ENCODE measurements at regions not wholly inside any gene's neighbourhood (a gene's known extent, or its start where the extent isn't known, plus 50 kb on each side); places are given as distances from the start of the nearest gene placed in this dataset.

GRCh38 chr9:108386859-108387384 is 468.9 kb downstream of the ACTL7B start:
- Mint-ChIP-seq H3K4me1 (peaks cover 4% of the 10 kb centered on the region), H3K27ac (no peak overlapping the region), H3K27me3 (no peaks in the 10 kb centered on the region), H3K9me3 (no peaks in the 10 kb centered on the region), H3K36me3 (ENCODE audit: low read depth) (no peaks in the 10 kb centered on the region), H3K4me3 (no peak overlapping the region)
- POLR2A ChIA-PET: no interaction called here
- CTCF ChIA-PET: no interaction called here
- no peak for DNase-seq

GRCh38 chr9:108386032-108386431 is 469.8 kb downstream of the ACTL7B start:
- H3K27me3 Mint-ChIP-seq: no peaks in the 10 kb centered on the region
- DNase-seq: no peak
- peaks cover 4% of the 10 kb centered on the region for H3K4me1 Mint-ChIP-seq
- H3K36me3 Mint-ChIP-seq (ENCODE audit: low read depth): no peaks in the 10 kb centered on the region
- CTCF ChIA-PET: no interaction called here
- POLR2A ChIA-PET: no interaction called here
- no peak overlapping the region for H3K27ac Mint-ChIP-seq
- H3K4me3 Mint-ChIP-seq: no peak overlapping the region
- no peaks in the 10 kb centered on the region for H3K9me3 Mint-ChIP-seq

- CTCF ChIA-PET: no interaction called here
- POLR2A ChIA-PET: no interaction called here
- H3K36me3 Mint-ChIP-seq (ENCODE audit: low read depth): no peaks in the 10 kb centered on the region
- DNase-seq: no peak
- H3K27me3 Mint-ChIP-seq: no peaks in the 10 kb centered on the region
- no peak overlapping the region for H3K27ac Mint-ChIP-seq
- H3K4me3 Mint-ChIP-seq: no peak overlapping the region
- no peaks in the 10 kb centered on the region for H3K9me3 Mint-ChIP-seq
- H3K4me1 Mint-ChIP-seq: no peaks in the 10 kb centered on the region
These were observed 472.0 kb downstream of the ACTL7B start for GRCh38 chr9:108383796-108384195.

- H3K4me3 Mint-ChIP-seq: no peak overlapping the region
- POLR2A ChIA-PET: no interaction called here
- no peaks in the 10 kb centered on the region for H3K4me1 Mint-ChIP-seq
- H3K9me3 Mint-ChIP-seq: no peaks in the 10 kb centered on the region
- DNase-seq: no peak
- CTCF ChIA-PET: no interaction called here
- no peak overlapping the region for H3K27ac Mint-ChIP-seq
- no peaks in the 10 kb centered on the region for H3K36me3 Mint-ChIP-seq (ENCODE audit: low read depth)
- no peaks in the 10 kb centered on the region for H3K27me3 Mint-ChIP-seq
These were observed 473.5 kb downstream of the ACTL7B start for GRCh38 chr9:108382310-108382709.

- peaks cover 5% of the 10 kb centered on the region for H3K9me3 Mint-ChIP-seq
- CTCF ChIA-PET: no interaction called here
- DNase-seq: no peak
- H3K27ac Mint-ChIP-seq: no peak overlapping the region
- POLR2A ChIA-PET: no interaction called here
- no peaks in the 10 kb centered on the region for H3K4me1 Mint-ChIP-seq
- no peaks in the 10 kb centered on the region for H3K27me3 Mint-ChIP-seq
- no peak overlapping the region for H3K4me3 Mint-ChIP-seq
- no peaks in the 10 kb centered on the region for H3K36me3 Mint-ChIP-seq (ENCODE audit: low read depth)
These were observed 477.9 kb downstream of the ACTL7B start for GRCh38 chr9:108377881-108378280.

GRCh38 chr9:108377382-108377781 is 478.4 kb downstream of the ACTL7B start:
- H3K27me3 Mint-ChIP-seq: no peaks in the 10 kb centered on the region
- H3K4me3 Mint-ChIP-seq: no peak overlapping the region
- ChIA-PET POLR2A (no interaction called here), CTCF (no interaction called here)
- no peaks in the 10 kb centered on the region for H3K4me1 Mint-ChIP-seq
- DNase-seq: no peak
- H3K36me3 Mint-ChIP-seq (ENCODE audit: low read depth): no peaks in the 10 kb centered on the region
- H3K27ac Mint-ChIP-seq: no peak overlapping the region
- peaks cover 5% of the 10 kb centered on the region for H3K9me3 Mint-ChIP-seq

- H3K4me1 Mint-ChIP-seq: no peaks in the 10 kb centered on the region
- H3K36me3 Mint-ChIP-seq (ENCODE audit: low read depth): no peaks in the 10 kb centered on the region
- POLR2A ChIA-PET: no interaction called here
- H3K9me3 Mint-ChIP-seq: peaks cover 5% of the 10 kb centered on the region
- H3K27ac Mint-ChIP-seq: no peak overlapping the region
- no peak for DNase-seq
- CTCF ChIA-PET: no interaction called here
- no peaks in the 10 kb centered on the region for H3K27me3 Mint-ChIP-seq
- H3K4me3 Mint-ChIP-seq: no peak overlapping the region
These were observed 479.6 kb downstream of the ACTL7B start for GRCh38 chr9:108376140-108376539.

- no peak for DNase-seq
- no peaks in the 10 kb centered on the region for H3K27me3 Mint-ChIP-seq
- H3K36me3 Mint-ChIP-seq (ENCODE audit: low read depth): no peaks in the 10 kb centered on the region
- ChIA-PET POLR2A (no interaction called here), CTCF (no interaction called here)
- no peaks in the 10 kb centered on the region for H3K4me1 Mint-ChIP-seq
- H3K9me3 Mint-ChIP-seq: peaks cover 5% of the 10 kb centered on the region
- H3K4me3 Mint-ChIP-seq: no peak overlapping the region
- no peak overlapping the region for H3K27ac Mint-ChIP-seq
These were observed 481.2 kb downstream of the ACTL7B start for GRCh38 chr9:108374626-108375025.

- Mint-ChIP-seq H3K4me3 (no peak overlapping the region), H3K27me3 (no peaks in the 10 kb centered on the region), H3K36me3 (ENCODE audit: low read depth) (no peaks in the 10 kb centered on the region), H3K27ac (no peak overlapping the region), H3K9me3 (peaks cover 10% of the 10 kb centered on the region), H3K4me1 (no peaks in the 10 kb centered on the region)
- DNase-seq: no peak
- POLR2A ChIA-PET: no interaction called here
- CTCF ChIA-PET: no interaction called here
These were observed 488.6 kb downstream of the ACTL7B start for GRCh38 chr9:108367188-108367587.

GRCh38 chr9:108363311-108363710 is 492.5 kb downstream of the ACTL7B start:
- Mint-ChIP-seq H3K9me3 (peaks cover 13% of the 10 kb centered on the region), H3K27me3 (no peaks in the 10 kb centered on the region), H3K4me1 (no peaks in the 10 kb centered on the region), H3K36me3 (ENCODE audit: low read depth) (no peaks in the 10 kb centered on the region), H3K27ac (no peak overlapping the region), H3K4me3 (no peak overlapping the region)
- POLR2A ChIA-PET: no interaction called here
- no peak for DNase-seq
- CTCF ChIA-PET: no interaction called here

- Mint-ChIP-seq H3K9me3 (peaks cover 9% of the 10 kb centered on the region), H3K4me1 (no peaks in the 10 kb centered on the region), H3K4me3 (no peak overlapping the region), H3K27me3 (no peaks in the 10 kb centered on the region), H3K27ac (no peak overlapping the region), H3K36me3 (ENCODE audit: low read depth) (no peaks in the 10 kb centered on the region)
- DNase-seq: no peak
- POLR2A ChIA-PET: no interaction called here
- CTCF ChIA-PET: no interaction called here
These were observed 495.5 kb downstream of the ACTL7B start for GRCh38 chr9:108360304-108360703.

- Mint-ChIP-seq H3K27me3 (no peaks in the 10 kb centered on the region), H3K4me1 (no peaks in the 10 kb centered on the region), H3K9me3 (peaks cover 8% of the 10 kb centered on the region), H3K4me3 (no peak overlapping the region), H3K36me3 (ENCODE audit: low read depth) (no peaks in the 10 kb centered on the region), H3K27ac (no peak overlapping the region)
- CTCF ChIA-PET: no interaction called here
- POLR2A ChIA-PET: no interaction called here
- no peak for DNase-seq
These were observed 499.0 kb downstream of the ACTL7B start for GRCh38 chr9:108356806-108357205.

- DNase-seq: no peak
- H3K4me3 Mint-ChIP-seq: no peak overlapping the region
- no peaks in the 10 kb centered on the region for H3K36me3 Mint-ChIP-seq (ENCODE audit: low read depth)
- H3K27ac Mint-ChIP-seq: no peak overlapping the region
- ChIA-PET CTCF (no interaction called here), POLR2A (no interaction called here)
- no peaks in the 10 kb centered on the region for H3K4me1 Mint-ChIP-seq
- H3K9me3 Mint-ChIP-seq: peaks cover 7% of the 10 kb centered on the region
- H3K27me3 Mint-ChIP-seq: no peaks in the 10 kb centered on the region
These were observed 504.2 kb downstream of the ACTL7B start for GRCh38 chr9:108351571-108351970.

- no peak overlapping the region for H3K4me3 Mint-ChIP-seq
- peaks cover 7% of the 10 kb centered on the region for H3K9me3 Mint-ChIP-seq
- CTCF ChIA-PET: no interaction called here
- no peaks in the 10 kb centered on the region for H3K36me3 Mint-ChIP-seq (ENCODE audit: low read depth)
- POLR2A ChIA-PET: no interaction called here
- H3K27me3 Mint-ChIP-seq: no peaks in the 10 kb centered on the region
- no peaks in the 10 kb centered on the region for H3K4me1 Mint-ChIP-seq
- no peak overlapping the region for H3K27ac Mint-ChIP-seq
- no peak for DNase-seq
These were observed 508.2 kb downstream of the ACTL7B start for GRCh38 chr9:108347463-108348188.
